GM18867 (cell line): ENCODE measurements at regions not wholly inside any gene's neighbourhood (a gene's known extent, or its start where the extent isn't known, plus 50 kb on each side); places are given as distances from the start of the nearest gene placed in this dataset.
"Not testable (repeated sequence)": the region's sequence is repeated elsewhere in the genome, so short reads cannot be mapped to it uniquely, and the experiment has no call there.

Experiments used
- ATAC-seq: cut with Tn5 transposase; IDR thresholded peaks from one replicate; pipeline ENCODE4 v1.9.1; 2021; ENCODE audit warnings: mild to moderate bottlenecking, moderate library complexity; ENCODE audit not compliant: unreplicated experiment

DNA sequence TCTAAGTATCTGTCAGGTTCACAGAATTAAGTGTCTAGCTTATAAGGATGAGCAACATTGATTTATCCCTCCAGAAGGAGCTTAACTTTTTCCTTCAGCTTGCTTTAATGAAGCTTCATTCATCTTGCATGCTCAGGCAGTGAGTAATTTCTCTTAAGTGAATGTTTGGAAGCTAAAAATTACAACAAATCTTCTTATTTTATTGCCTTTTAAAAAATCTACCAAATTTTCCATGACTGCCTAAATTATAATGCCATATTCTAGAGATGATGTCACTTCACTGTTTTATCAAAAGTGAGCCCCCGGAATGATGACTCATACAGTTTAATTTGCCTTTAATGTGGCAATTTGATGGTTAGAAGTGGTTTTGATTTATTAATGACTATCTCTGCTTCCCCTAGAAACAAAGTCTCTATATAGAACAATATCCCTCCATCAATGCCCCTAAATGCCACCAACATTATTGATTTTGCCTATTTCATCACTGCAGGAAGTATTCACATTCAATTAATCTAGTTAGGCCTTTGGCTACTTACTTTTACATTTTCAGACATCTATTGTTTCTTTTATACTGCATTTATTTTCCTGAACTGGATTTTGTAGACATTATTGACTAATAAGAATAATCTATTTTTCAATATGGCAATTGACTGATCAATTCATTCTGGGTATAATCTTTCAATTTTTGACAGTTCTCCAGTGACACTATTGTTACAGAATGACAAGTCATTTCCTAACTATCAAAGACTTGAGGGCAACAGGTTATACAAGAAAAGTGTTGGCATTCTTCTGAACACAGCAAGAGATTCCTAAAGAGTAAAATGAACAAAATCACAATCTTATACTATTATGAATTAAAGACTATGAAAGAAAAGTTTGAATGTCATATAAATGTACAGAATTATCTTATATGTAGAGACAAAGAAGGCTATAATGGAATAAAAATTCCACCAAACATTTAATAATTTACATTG lies 139.3 kb upstream of the ODAD2 start:
- ATAC-seq, result no peak

GRCh38 chr10:28135258-28135657 lies 136.4 kb upstream of the ODAD2 start:
- no peak for ATAC-seq

- no peak for ATAC-seq
These were observed 131.4 kb upstream of the ODAD2 start for GRCh38 chr10:28130267-28130666.

- ATAC-seq, result no peak
These were observed 129.0 kb upstream of the ODAD2 start for GRCh38 chr10:28127881-28128280.

DNA sequence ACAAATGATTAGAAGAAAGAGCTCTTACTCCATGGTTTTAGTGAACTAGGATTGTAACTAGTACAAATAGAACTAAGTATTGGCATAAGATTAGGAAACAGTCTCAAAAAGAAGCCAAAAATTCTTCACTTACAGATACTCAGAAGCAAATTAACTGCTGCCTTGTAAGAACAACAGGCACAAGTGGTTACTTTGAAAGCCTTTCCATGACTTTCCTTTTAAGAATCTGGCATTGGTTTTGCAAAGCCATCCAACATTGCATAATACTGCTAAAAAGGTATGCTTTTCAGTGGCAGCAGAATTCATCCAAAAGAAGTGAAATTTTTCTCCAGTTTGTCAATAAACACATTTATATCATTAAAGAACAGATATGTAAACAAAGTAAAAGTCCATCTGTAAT lies 126.8 kb upstream of the ODAD2 start:
- no peak for ATAC-seq

- no peak for ATAC-seq
These were observed 121.9 kb upstream of the ODAD2 start for GRCh38 chr10:28120795-28121194.

GRCh38 chr10:28120043-28120749 lies 121.3 kb upstream of the ODAD2 start:
- no peak for ATAC-seq

- ATAC-seq, result no peak
These were observed 120.2 kb upstream of the ODAD2 start for GRCh38 chr10:28118985-28119628.

- no peak for ATAC-seq
These were observed 114.3 kb upstream of the ODAD2 start for GRCh38 chr10:28113202-28113601.

- no peak for ATAC-seq
These were observed 112.8 kb upstream of the ODAD2 start for GRCh38 chr10:28111712-28112111.

DNA sequence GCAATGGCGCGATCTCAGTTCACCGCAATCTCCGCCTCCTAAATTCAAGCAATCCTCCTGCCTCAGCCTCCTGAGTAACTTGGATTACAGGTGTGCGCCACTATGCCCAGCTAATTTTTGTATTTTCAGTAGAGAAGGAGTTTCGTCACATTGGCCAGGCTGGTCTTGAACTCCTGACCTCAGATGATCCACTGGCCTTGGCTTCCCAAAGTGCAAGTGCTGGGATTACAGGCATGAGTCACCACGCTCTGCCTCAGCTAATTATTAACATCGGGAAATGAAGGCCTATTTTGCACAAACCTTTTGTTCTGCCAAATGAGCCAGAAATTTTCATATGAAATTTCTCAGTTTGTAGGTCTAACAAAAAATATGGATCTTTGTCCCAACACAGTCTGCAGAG lies 106.7 kb upstream of the ODAD2 start:
- ATAC-seq, result no peak

GRCh38 chr10:28097633-28098032 lies 98.8 kb upstream of the ODAD2 start:
- ATAC-seq, result no peak

DNA sequence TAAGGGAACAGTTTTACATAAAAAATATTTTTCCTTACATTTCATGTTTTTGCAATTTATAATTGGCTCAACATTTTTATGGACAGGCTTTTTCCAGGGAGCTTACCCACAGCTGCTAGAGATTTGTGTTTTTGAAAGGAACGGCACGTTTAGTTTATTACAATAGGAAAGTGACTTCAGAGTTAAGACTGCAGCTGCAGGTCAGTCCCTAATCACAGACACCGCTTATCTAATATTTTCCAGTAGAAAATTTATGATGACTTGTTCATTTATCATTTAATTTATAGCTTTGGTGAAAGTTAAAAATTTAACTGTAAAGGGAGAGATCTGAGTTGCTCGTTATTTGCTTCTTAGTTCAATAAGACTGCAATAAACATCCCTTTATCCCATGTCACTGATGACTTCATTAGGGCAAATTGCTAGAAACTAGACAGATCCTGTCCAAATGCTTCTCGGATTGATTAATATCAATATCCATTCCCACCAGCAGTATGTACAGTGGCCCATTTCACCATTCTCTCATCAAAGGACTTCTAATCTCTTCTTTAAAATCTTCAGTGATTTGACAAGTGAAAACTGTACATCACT lies 97.0 kb upstream of the ODAD2 start:
- ATAC-seq, result no peak

GRCh38 chr10:28094121-28094520 lies 95.2 kb upstream of the ODAD2 start:
- no peak for ATAC-seq

DNA sequence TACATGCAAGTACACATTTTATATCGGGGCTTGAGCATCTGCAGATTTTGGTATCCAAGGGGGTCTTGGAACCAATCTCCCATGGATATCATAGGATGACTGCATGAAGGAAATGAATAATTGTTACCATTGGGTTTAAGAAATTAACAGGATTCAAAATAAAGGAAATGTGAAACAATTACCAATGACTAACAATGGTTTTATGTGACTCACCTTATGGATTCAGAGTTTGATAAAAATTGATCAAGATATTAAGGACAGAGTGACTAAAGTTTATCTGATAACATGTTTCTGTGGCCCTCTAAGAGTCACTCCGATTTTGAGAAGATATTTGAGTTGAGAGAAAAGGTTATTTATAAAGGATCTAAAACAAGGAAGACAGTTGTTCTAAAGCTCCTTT lies 93.0 kb upstream of the ODAD2 start:
- no peak for ATAC-seq

- ATAC-seq, result no peak
These were observed 91.6 kb upstream of the ODAD2 start for GRCh38 chr10:28090506-28090905.

DNA sequence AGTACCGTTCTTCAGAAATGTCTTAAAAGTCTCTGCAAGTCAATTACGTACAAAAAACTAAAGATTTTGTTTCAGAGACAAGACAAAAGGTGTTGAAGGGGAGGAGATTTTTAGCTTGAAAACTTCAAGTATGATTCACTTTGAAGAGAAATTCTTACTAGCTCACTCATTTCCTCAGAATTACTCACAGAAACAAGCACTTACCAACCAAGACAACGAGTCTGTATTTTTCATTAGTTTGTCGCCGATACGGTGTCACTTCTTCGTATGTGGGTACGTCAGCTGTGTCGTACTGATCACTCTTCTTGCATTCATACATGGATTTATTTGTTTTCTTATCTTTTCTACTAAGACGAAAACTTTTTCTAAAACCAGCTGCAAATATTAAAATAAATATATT lies 90.6 kb upstream of the ODAD2 start:
- no peak for ATAC-seq

- no peak for ATAC-seq
These were observed 88.9 kb upstream of the ODAD2 start for GRCh38 chr10:28087661-28088351.

- not testable (repeated sequence) for ATAC-seq
These were observed 86.9 kb upstream of the ODAD2 start for GRCh38 chr10:28085760-28086159.

DNA sequence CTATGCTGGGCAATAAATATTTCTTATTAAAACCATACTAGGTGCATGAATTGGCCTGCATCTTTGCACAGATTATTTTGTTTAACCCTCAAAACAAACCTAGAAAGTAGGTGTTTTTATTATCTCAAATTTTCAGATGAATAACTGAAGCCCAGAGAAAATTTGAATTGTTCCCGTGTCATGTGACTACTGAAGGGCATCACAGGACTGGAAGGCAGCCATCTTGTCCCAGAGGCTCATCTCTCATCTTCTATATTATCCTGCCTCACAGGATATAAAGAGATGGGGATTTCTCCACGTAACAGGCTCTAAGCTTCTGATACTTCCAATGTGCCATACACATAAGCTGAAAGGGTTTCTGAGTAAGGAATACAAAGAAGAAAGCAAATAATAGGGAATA lies 84.0 kb upstream of the ODAD2 start:
- no peak for ATAC-seq

GRCh38 chr10:28082316-28082715 lies 83.4 kb upstream of the ODAD2 start:
- no peak for ATAC-seq
